ENCODE measurements at regions not wholly inside any gene's neighbourhood (a gene's known extent, or its start where the extent isn't known, plus 50 kb on each side); places are given as distances from the start of the nearest gene placed in this dataset.

GRCh38 chr10:131437556-131438475, 126.3 kb upstream of the TCERG1L start:
- no peak for TF ChIP-seq CTCF (IDR thresholded peaks at IDR 0.05; ENCODE audit: low read depth, low read length)
- H3K36me3 ChIP-seq: no peaks in the 10 kb centered on the region
- H3K27me3 ChIP-seq: no peaks in the 10 kb centered on the region
- H3K4me1 ChIP-seq: no peaks in the 10 kb centered on the region
- no peak overlapping the region for H3K4me3 ChIP-seq (ENCODE audit: low read depth, low read length)
- DNase-seq: no peak
- H3K9me3 ChIP-seq: no peaks in the 10 kb centered on the region

- no peaks in the 10 kb centered on the region for H3K36me3 ChIP-seq
- DNase-seq: no peak
- no peaks in the 10 kb centered on the region for H3K9me3 ChIP-seq
- no peak for TF ChIP-seq CTCF (IDR thresholded peaks at IDR 0.05; ENCODE audit: low read depth, low read length)
- no peaks in the 10 kb centered on the region for H3K27me3 ChIP-seq
- H3K4me3 ChIP-seq (ENCODE audit: low read depth, low read length): no peak overlapping the region
- no peaks in the 10 kb centered on the region for H3K4me1 ChIP-seq
Observed at GRCh38 chr10:131438665-131439064, 127.1 kb upstream of the TCERG1L start.

GRCh38 chr10:131439705-131440104, 128.2 kb upstream of the TCERG1L start:
- TF ChIP-seq CTCF (IDR thresholded peaks at IDR 0.05; ENCODE audit: low read depth, low read length): no peak
- no peak overlapping the region for H3K4me3 ChIP-seq (ENCODE audit: low read depth, low read length)
- H3K9me3 ChIP-seq: no peaks in the 10 kb centered on the region
- H3K27me3 ChIP-seq: no peaks in the 10 kb centered on the region
- DNase-seq: no peak
- H3K36me3 ChIP-seq: no peaks in the 10 kb centered on the region
- no peaks in the 10 kb centered on the region for H3K4me1 ChIP-seq

GRCh38 chr10:131440405-131441360, 129.2 kb upstream of the TCERG1L start:
- no peak for DNase-seq
- no peaks in the 10 kb centered on the region for H3K4me1 ChIP-seq
- no peaks in the 10 kb centered on the region for H3K36me3 ChIP-seq
- H3K4me3 ChIP-seq (ENCODE audit: low read depth, low read length): no peak overlapping the region
- no peaks in the 10 kb centered on the region for H3K27me3 ChIP-seq
- no peaks in the 10 kb centered on the region for H3K9me3 ChIP-seq
- TF ChIP-seq CTCF (IDR thresholded peaks at IDR 0.05; ENCODE audit: low read depth, low read length): no peak

GRCh38 chr10:131442271-131442670, 130.8 kb upstream of the TCERG1L start:
- Histone ChIP-seq H3K27me3 (no peaks in the 10 kb centered on the region), H3K9me3 (no peaks in the 10 kb centered on the region), H3K4me3 (ENCODE audit: low read depth, low read length) (no peak overlapping the region), H3K4me1 (no peaks in the 10 kb centered on the region), H3K36me3 (no peaks in the 10 kb centered on the region)
- DNase-seq: no peak
- no peak for TF ChIP-seq CTCF (IDR thresholded peaks at IDR 0.05; ENCODE audit: low read depth, low read length)

All from BE2C (cell line).